ENCODE measurements at regions not wholly inside any gene's neighbourhood (a gene's known extent, or its start where the extent isn't known, plus 50 kb on each side); places are given as distances from the start of the nearest gene placed in this dataset.

DNA sequence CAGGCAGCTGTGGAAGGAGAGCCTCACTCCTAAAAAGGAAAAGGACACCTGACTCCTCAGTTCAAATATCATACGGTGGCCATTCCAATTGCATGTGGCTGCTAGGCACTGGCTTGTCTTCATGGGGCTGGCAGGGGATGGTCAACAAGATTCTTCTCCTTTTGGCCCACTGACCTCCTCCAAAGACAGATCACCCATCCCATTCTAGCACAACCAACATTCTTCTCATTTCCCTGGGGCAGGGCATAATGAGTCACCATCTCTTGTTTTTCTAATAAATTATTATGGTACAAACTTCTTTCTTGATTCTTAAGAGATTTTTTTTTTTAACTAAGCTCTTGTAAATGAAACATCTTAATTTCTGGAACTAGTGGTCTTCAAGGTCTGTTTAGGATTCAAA lies 136.7 kb upstream of the NBEA start:
- Histone ChIP-seq H3K9ac (ENCODE audit: insufficient read depth, low read length, poor library complexity, severe bottlenecking) (no peak overlapping the region), H3K79me2 (ENCODE audit: insufficient read depth, low read length) (no peaks in the 10 kb centered on the region), H3K4me1 (ENCODE audit: control insufficient read depth in 1 of 2, insufficient read depth in 2 of 2, low read length in 2 of 2) (no peaks in the 10 kb centered on the region), H3K27me3 (ENCODE audit: control insufficient read depth in 2 of 2, insufficient read depth in 2 of 2, low read length in 2 of 2) (no peaks in the 10 kb centered on the region), H2AFZ (ENCODE audit: insufficient read depth, low read depth, low read length, poor library complexity, severe bottlenecking) (no peak overlapping the region), H3K4me2 (replicated peaks; ENCODE audit: extremely low read depth, low read length, poor library complexity, severe bottlenecking) (no peak overlapping the region), H3K27ac (ENCODE audit: low read depth in 1 of 2, low read length in 2 of 2) (no peak overlapping the region), H3K9me3 (replicated peaks in 1 of 2; ENCODE audit: control insufficient read depth in 1 of 2, insufficient read depth in 1 of 2, low read length in 2 of 2) (no peaks in the 10 kb centered on the region), H3K4me3 (replicated peaks in 1 of 3; ENCODE audit: low read depth in 2 of 3, low read length in 3 of 3) (no peak overlapping the region), H4K20me1 (ENCODE audit: insufficient read depth, low read length) (no peaks in the 10 kb centered on the region), H3K36me3 (replicated peaks in 1 of 2; ENCODE audit: control insufficient read depth in 1 of 2, insufficient read depth in 2 of 2, low read length in 2 of 2) (no peaks in the 10 kb centered on the region)
- H3K9me3 Mint-ChIP-seq = peaks cover 3 to 15% (median 9%) of the 10 kb centered on the region in 7 donors
- intact Hi-C loops (cut with micrococcal nuclease) = no loop called here
- no peak for DNase-seq
- TF ChIP-seq, protein P1, sequence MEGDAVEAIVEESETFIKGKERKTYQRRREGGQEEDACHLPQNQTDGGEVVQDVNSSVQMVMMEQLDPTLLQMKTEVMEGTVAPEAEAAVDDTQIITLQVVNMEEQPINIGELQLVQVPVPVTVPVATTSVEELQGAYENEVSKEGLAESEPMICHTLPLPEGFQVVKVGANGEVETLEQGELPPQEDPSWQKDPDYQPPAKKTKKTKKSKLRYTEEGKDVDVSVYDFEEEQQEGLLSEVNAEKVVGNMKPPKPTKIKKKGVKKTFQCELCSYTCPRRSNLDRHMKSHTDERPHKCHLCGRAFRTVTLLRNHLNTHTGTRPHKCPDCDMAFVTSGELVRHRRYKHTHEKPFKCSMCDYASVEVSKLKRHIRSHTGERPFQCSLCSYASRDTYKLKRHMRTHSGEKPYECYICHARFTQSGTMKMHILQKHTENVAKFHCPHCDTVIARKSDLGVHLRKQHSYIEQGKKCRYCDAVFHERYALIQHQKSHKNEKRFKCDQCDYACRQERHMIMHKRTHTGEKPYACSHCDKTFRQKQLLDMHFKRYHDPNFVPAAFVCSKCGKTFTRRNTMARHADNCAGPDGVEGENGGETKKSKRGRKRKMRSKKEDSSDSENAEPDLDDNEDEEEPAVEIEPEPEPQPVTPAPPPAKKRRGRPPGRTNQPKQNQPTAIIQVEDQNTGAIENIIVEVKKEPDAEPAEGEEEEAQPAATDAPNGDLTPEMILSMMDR (IDR thresholded peaks at IDR 0.05) = no peak
- H3K27ac Mint-ChIP-seq = no peak overlapping the region
- WGBS (ENCODE audit: insufficient coverage) = no CpG with 5 or more reads among the region's 1 CpG
- no peaks in the 10 kb centered on the region for H3K36me3 Mint-ChIP-seq
- no peak overlapping the region for H3K4me3 Mint-ChIP-seq
- H3K27me3 Mint-ChIP-seq (ENCODE audit: low read depth in 3 of 3) = peaks cover 0 to 2% (median 0%) of the 10 kb centered on the region in 3 donors
- H3K4me1 Mint-ChIP-seq = no peaks in the 10 kb centered on the region

DNA sequence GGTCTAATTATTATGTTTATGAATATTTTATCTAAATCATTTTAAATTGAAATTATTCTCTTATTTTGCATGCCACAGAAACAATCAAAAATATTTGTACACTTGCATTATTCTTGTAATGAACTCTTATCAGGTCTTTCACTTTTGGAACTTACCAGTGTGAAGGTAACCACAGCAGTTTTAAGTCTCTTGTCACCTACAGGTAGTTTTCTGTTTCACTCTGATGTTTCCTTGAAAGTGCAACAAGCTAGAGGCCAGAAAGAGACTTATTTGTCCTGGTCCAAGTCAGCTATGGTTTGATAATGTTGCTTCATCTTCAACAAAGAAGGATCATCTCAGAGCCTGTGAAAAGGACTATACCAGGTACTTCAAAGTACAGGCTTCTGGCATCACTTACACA lies 133.4 kb upstream of the NBEA start:
- peaks cover 6 to 19% of the 10 kb centered on the region in 2 donors for H3K9me3 ChIP-seq (replicated peaks in 1 of 2; ENCODE audit: control insufficient read depth in 1 of 2, insufficient read depth in 1 of 2, low read length in 2 of 2)
- H3K79me2 ChIP-seq (ENCODE audit: insufficient read depth, low read length) = no peaks in the 10 kb centered on the region
- no peak overlapping the region for H3K9ac ChIP-seq (ENCODE audit: insufficient read depth, low read length, poor library complexity, severe bottlenecking)
- H3K4me1 Mint-ChIP-seq = no peaks in the 10 kb centered on the region
- no peak overlapping the region for H3K27ac ChIP-seq (ENCODE audit: low read depth in 1 of 2, low read length in 2 of 2)
- TF ChIP-seq, protein P1 (IDR thresholded peaks at IDR 0.05) = no peak
- intact Hi-C loops (cut with micrococcal nuclease) = no loop called here
- H3K36me3 Mint-ChIP-seq = no peaks in the 10 kb centered on the region
- H4K20me1 ChIP-seq (ENCODE audit: insufficient read depth, low read length) = no peaks in the 10 kb centered on the region
- no peak overlapping the region for H3K4me3 ChIP-seq (replicated peaks in 1 of 3; ENCODE audit: low read depth in 2 of 3, low read length in 3 of 3)
- no peak overlapping the region for H3K27ac Mint-ChIP-seq
- DNase-seq = no peak
- no peak overlapping the region for H3K4me3 Mint-ChIP-seq
- H3K27me3 Mint-ChIP-seq (ENCODE audit: low read depth in 3 of 3) = peaks cover 0 to 2% (median 0%) of the 10 kb centered on the region in 3 donors
- no peaks in the 10 kb centered on the region for H3K27me3 ChIP-seq (ENCODE audit: control insufficient read depth in 2 of 2, insufficient read depth in 2 of 2, low read length in 2 of 2)
- H3K36me3 ChIP-seq (replicated peaks in 1 of 2; ENCODE audit: control insufficient read depth in 1 of 2, insufficient read depth in 2 of 2, low read length in 2 of 2) = no peaks in the 10 kb centered on the region
- no peaks in the 10 kb centered on the region for H3K4me1 ChIP-seq (ENCODE audit: control insufficient read depth in 1 of 2, insufficient read depth in 2 of 2, low read length in 2 of 2)
- H3K4me2 ChIP-seq (replicated peaks; ENCODE audit: extremely low read depth, low read length, poor library complexity, severe bottlenecking) = no peak overlapping the region
- H2AFZ ChIP-seq (ENCODE audit: insufficient read depth, low read depth, low read length, poor library complexity, severe bottlenecking) = no peak overlapping the region
- peaks cover 3 to 9% (median 6%) of the 10 kb centered on the region in 7 donors for H3K9me3 Mint-ChIP-seq
